ENCODE measurements at regions not wholly inside any gene's neighbourhood (a gene's known extent, or its start where the extent isn't known, plus 50 kb on each side); places are given as distances from the start of the nearest gene placed in this dataset.

- DNase-seq = no peak
Observed at GRCh38 chr21:16708101-16708835, 804.6 kb upstream of the CXADR start.

GRCh38 chr21:16709866-16710550 lies 802.8 kb upstream of the CXADR start:
- DNase-seq = no peak

- DNase-seq = no peak
Observed at GRCh38 chr21:16711757-16712156, 801.1 kb upstream of the CXADR start.

GRCh38 chr21:16713331-16714117 lies 799.3 kb upstream of the CXADR start:
- DNase-seq = no peak

GRCh38 chr21:16740511-16740910 lies 772.3 kb upstream of the CXADR start:
- no peak for DNase-seq

- no peak for DNase-seq
Observed at GRCh38 chr21:16741141-16741665, 771.6 kb upstream of the CXADR start.

GRCh38 chr21:16742131-16742641 lies 770.7 kb upstream of the CXADR start:
- no peak for DNase-seq

- DNase-seq = no peak
Observed at GRCh38 chr21:16742741-16743140, 770.1 kb upstream of the CXADR start.

GRCh38 chr21:16743317-16743716 lies 769.5 kb upstream of the CXADR start:
- DNase-seq = no peak

GRCh38 chr21:16750926-16751325 lies 761.9 kb upstream of the CXADR start:
- no peak for DNase-seq

- no peak for DNase-seq
Observed at GRCh38 chr21:16751695-16752474, 761.0 kb upstream of the CXADR start.

GRCh38 chr21:16752475-16752857 lies 760.4 kb upstream of the CXADR start:
- no peak for DNase-seq

- DNase-seq = no peak
Observed at GRCh38 chr21:16755061-16755460, 757.8 kb upstream of the CXADR start.

- DNase-seq = no peak
Observed at GRCh38 chr21:16767201-16767600, 745.6 kb upstream of the CXADR start.

GRCh38 chr21:16768096-16768495 lies 744.7 kb upstream of the CXADR start:
- no peak for DNase-seq

GRCh38 chr21:16770266-16770665 lies 742.6 kb upstream of the CXADR start:
- DNase-seq = no peak

- DNase-seq = no peak
Observed at GRCh38 chr21:16773206-16773605, 739.6 kb upstream of the CXADR start.

- DNase-seq = no peak
Observed at GRCh38 chr21:16775076-16775475, 737.8 kb upstream of the CXADR start.

GRCh38 chr21:16777041-16777720 lies 735.7 kb upstream of the CXADR start:
- DNase-seq = no peak

GRCh38 chr21:16788584-16788983 lies 724.3 kb upstream of the CXADR start:
- DNase-seq = no peak

- DNase-seq = no peak
Observed at GRCh38 chr21:16789636-16790035, 723.2 kb upstream of the CXADR start.

GRCh38 chr21:16792101-16792500 lies 720.7 kb upstream of the CXADR start:
- DNase-seq = no peak
